Lower leg skin (tissue), 3 donors: ENCODE measurements at regions not wholly inside any gene's neighbourhood (a gene's known extent, or its start where the extent isn't known, plus 50 kb on each side); places are given as distances from the start of the nearest gene placed in this dataset.

Source experiments
- POLR2A ChIP-seq, 2 donors: fragments of 450-650 bp; IDR thresholded peaks; one replicate each; pipeline ENCODE4 v1.6.1; 2016 to 2017; ENCODE audit warnings: antibody characterized with exemption in 2 of 2, mild to moderate bottlenecking in 1 of 2, moderate library complexity in 1 of 2
- TF ChIP-seq, protein P1 (sequence below), 3 donors: fragments of 450-650 bp; IDR thresholded peaks; one replicate each; pipeline ENCODE4 v1.5.1; 2016; ENCODE audit warnings: antibody characterized with exemption in 3 of 3, mild to moderate bottlenecking in 3 of 3, moderate library complexity in 2 of 3

DNA sequence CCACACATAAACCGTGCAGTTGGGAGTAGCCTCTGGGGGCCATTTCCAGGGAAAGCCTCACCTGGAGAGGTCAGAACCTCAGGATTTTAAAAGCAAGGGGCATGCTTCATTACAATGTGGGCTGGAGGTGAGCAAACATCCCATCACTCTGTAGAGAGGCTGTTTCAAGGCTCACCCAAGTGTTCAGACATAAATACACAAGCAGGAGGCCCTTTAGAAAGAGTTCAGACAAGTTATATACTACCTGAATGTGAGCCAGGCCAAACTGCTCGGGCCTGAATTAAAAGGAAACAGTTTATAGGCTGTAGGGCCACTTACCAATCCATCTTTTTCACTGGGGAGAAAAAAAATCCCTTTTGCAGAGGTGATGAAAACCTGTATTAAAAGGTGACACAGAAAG, 540.0 kb upstream of the ZEB2 start:
- TF ChIP-seq, protein P1, sequence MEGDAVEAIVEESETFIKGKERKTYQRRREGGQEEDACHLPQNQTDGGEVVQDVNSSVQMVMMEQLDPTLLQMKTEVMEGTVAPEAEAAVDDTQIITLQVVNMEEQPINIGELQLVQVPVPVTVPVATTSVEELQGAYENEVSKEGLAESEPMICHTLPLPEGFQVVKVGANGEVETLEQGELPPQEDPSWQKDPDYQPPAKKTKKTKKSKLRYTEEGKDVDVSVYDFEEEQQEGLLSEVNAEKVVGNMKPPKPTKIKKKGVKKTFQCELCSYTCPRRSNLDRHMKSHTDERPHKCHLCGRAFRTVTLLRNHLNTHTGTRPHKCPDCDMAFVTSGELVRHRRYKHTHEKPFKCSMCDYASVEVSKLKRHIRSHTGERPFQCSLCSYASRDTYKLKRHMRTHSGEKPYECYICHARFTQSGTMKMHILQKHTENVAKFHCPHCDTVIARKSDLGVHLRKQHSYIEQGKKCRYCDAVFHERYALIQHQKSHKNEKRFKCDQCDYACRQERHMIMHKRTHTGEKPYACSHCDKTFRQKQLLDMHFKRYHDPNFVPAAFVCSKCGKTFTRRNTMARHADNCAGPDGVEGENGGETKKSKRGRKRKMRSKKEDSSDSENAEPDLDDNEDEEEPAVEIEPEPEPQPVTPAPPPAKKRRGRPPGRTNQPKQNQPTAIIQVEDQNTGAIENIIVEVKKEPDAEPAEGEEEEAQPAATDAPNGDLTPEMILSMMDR (IDR thresholded peaks at IDR 0.05): no peak
- no peak for TF ChIP-seq POLR2A (IDR thresholded peaks at IDR 0.05)
